Middle frontal gyrus (tissue), 1 donor: ENCODE measurements at regions not wholly inside any gene's neighbourhood (a gene's known extent, or its start where the extent isn't known, plus 50 kb on each side); places are given as distances from the start of the nearest gene placed in this dataset.

Experiments
- DNase-seq: peaks from one replicate; pipeline ENCODE4 v3.0.0-alpha.2; 2015; ENCODE audit warnings: low spot score; ENCODE audit errors: extremely low spot score

DNA sequence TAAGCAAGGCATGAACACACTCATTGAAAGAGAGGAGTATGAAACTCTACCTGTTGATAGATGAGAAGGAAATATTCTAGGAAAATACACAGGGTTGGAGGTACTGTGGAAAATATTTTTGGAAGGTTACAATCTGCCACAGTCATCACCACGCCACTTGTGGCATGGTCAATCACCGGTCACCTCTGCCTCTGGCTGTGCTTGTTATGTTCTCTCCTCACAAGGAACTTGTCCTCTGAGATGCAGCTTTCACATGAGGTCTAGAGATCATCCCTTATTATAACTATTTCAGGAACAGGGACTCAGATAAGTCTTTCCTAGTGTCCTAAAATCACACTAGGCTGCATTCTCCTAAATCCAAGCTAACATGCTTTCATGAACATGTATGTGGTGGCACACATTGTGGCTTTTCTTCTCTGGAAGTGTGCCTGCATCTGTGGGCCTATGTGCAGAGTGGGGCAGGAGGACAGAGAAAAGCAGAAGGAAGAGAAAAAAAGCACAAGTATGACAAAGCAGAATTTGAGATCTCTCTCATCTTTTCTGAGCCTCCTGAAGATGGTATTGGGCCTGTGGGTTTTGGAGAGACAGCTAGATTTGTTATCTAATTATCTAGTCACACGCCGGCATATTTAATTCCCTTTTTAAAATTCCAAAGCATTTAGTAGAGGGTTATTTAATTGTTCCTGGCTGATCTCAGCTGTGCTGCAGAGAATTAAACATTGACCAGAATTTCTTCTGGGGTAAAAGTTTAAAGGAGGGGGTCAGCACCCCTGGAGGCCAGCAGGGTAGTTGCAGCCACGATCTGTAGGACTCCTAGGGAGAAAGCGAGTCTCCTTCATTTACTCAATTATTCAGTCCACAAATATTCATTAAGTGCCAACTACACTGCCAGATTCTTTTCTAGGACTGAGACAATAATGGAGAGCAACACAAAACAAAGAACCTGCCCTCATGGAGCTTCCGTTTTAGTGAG, 294.6 kb downstream of the RDH14 start:
- DNase-seq: no peak

DNA sequence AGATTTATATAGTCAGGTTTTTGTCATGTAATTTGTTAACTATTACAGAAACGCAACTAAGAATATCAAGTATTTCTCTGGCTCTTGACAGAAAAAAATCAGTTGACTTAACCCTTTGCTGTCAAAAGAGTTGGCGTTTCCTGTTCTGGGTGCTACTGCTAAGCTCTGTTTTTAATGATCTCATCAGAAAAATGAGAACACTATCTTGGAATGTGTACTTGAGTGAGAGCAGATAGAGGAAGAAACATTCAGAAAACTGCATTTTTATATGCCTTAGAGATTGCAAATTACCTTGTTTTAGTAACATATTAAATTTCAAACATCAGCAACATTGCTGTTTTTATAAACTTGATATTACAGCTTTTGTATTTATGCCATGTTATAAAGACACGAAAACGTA, 297.9 kb downstream of the RDH14 start:
- DNase-seq: no peak

DNA sequence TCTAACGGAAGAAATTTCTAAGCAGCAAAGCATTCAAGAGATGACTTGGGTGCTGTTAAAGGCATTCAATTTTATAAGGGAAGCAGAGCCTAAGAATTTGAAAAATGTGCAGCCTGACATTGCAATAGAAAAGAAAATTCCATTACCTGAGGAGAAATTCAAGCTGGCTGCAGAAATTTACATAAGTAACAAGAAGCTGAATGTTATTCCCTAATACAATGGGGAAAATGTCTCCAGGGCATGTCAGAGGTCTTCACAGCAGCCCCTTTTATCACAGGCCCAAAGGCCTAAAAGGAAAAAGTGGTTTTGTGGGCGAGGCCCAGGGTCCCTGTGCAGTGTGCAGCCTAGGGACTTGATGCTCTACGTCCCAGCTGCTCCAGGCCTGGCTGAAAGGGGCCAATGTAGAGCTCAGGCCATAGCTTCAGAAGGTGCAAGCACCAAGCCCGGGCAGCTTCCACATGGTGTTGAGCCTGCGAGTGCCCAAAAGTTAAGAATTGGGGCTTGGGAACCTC, 306.7 kb downstream of the RDH14 start:
- no peak for DNase-seq

DNA sequence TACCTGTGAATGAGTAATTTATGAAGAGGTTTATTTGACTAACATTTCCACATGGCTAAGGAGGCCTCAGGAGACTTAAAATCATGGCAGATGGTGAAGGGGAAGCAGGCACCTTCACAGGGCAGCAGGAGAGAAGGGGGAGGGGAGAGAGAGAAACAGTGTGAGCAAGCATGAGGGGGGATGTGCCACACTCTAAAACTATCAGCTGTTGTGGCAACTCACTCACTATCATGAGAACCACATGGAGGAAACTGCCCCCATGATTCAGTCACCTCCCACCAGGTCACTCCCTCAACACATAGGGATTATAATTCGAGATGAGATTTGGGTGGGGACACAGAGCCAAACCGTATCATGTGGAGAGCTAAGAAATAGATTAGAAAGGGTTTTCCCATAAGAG, 309.0 kb downstream of the RDH14 start:
- no peak for DNase-seq

DNA sequence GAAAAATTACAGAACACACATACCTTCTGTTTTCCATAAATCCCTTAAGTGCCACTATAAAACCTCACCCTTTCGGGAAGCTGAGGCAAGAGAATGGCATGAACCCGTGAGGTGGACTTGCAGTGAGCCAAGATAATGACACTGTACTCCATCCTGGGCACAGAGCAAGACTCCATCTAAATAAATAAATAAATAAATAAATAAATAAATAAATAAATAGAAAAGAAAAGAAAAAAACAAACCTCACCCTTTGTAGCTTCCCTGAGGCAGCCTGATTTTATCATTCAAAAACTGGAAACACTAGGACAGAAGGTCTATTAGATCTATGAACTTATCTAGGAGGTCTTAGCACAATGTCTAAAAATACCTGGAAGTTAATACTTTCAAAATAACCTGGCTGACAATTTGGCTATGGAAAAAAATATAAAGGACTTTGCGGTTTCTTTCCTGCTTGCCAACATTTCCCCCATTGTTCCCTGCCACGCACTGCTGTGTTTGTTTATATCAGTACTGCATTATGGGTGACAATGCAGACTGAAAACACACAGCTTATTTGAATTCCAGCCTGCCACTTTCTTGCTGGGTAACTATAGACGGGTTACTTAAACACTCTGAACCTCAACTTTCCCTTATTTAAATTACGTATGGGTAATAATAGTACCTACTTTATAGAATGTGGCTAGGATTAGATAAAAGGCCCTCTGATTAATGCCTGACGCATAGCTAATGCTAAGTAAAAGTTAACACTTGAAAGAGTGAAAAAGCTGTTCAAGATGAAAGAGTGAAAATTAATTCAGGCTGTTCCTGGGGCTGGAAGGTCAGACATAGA, 313.0 kb downstream of the RDH14 start:
- DNase-seq: no peak

DNA sequence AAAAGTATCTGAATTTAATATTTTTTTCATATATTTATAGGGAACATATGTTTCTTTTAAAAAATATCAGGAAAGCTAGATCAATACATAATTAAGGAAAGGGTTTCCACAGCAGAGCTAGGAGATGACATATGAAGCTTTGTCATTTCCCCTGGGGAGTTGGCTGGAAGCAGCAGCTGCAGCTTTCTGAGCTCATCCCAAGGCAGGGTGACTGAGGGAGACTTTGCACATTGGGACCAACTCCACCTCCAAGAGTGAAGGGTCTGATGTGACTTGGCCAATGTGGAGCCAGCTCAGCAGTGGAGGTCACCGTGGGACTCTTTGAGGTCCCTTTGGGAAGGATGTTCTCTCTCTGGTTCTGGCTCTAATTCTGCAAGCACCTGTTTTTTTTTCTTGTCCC, 315.1 kb downstream of the RDH14 start:
- no peak for DNase-seq

DNA sequence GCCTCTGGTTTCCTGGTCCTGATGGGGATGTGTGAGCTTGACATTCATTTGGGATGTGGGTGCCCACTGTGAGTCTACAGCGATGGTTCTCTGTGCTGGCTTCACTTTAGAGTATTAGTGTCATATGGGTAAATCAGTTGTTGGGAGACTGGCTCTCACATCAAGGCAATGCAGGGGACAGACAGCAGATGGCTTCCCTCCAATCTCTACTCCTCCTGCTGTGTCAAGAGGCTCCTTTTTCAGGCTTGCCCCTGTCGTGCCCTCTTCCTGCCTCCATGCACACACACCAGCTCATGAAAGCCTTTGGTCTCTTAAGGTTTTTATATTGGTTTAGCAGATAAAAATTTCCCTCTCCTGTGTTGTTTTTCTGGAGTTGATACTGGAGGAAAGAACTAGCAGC, 315.6 kb downstream of the RDH14 start:
- no peak for DNase-seq

DNA sequence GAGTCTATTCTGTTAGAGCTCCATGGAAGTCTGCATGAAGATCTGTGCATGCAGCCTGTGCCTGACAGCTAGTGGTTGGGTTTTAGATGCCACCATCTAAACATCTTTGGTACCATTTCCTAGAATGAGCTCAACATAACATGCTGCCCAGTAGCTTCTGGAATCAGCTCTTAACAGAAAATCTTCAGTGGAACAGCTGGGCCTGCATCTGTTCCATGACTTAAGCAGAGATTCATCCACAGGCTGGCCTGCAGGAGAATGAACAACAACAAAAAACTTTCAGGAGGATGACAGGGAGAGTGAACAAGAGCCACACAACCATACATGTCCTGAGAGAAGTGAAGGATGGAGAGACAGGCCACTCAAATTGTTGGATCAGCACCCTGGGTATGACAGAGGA, 316.6 kb downstream of the RDH14 start:
- no peak for DNase-seq

DNA sequence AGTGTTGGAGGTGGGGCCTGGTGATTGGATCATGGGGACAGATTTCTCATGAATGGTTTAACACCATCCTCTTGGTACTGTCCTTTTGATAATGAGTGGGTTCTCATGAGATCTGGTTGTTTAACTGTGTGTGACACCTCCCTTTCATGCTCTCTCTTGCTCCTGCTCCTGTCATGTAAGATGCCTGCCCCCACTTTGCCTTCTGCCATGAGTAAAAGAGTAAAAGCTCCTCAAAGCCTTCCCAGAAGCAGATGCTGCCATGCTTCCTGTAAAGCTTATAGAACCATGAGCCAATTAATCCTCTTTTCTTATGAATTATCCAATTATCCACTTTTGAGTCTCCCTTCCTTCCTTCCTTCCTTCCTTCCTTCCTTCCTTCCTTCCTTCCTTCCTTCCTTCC, 317.7 kb downstream of the RDH14 start:
- DNase-seq: no peak

DNA sequence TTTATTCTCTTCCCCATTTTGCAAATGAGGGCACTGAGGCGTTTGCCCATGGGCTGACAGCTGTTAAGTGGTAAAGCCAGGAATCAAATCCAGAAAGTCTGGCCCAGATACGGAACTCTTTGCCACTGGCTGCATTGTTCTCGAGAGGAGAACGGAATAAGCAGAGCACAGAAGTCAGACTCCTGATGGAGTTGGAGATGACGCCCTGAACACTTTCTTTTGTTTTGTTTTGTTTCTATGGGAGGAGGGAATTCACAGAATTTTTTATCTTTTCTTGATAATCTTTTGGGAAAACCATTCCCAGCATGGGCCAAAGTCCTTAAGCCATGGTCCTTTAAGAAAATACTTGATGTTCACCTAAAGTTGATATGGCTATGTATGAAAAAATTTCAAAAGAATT, 322.2 kb downstream of the RDH14 start:
- no peak for DNase-seq

DNA sequence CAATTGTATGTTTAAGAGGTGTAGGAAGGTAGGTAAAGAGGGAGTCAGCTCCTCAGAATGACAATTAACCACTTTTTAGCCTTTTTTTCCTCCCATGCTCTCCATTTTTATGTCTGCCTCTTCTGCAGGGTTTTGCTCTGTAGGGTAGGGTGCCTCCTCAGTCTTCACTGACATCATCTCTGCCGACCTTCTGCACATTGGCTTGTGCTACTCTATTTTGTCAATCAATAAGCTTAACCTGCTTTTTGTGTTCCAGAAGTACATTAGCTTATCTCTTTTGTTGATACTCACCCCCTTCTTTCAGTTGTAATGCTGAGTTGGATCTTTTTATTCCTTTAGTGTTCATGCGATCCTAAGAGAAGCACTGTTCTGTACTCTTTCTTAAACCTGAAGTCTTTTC, 323.2 kb downstream of the RDH14 start:
- no peak for DNase-seq

DNA sequence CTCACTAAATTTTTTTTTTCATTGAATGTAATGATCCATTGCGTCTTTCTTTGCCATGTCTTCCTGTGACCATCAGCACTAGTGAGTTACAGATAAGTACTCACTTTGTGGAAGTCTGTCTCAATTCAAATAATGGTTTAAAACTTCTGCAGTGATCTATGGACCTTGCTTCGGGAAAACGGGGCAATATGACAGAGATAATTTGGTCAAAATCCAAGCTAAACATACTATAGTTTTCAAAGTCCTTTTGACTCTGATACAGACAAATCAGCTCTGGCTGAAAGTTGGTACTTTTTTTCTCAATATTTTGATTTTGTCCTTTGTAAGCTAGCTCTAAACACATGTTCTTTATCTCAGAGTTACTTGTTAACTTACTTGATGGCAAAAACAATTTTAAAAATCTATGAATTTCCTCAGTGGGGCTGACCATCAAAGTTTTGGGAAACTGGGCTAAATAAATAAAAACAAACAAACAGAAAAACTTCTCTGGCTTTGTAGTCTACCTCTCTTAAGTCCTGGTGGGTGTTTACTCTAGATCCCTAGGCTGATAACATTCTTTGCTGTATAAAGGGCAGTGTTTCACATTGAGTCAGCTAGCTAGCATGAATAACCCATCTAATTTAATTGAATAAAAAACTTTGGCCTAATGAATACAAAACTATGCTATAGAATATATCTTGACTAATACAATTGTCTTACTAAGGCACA, 327.6 kb downstream of the RDH14 start:
- no peak for DNase-seq

DNA sequence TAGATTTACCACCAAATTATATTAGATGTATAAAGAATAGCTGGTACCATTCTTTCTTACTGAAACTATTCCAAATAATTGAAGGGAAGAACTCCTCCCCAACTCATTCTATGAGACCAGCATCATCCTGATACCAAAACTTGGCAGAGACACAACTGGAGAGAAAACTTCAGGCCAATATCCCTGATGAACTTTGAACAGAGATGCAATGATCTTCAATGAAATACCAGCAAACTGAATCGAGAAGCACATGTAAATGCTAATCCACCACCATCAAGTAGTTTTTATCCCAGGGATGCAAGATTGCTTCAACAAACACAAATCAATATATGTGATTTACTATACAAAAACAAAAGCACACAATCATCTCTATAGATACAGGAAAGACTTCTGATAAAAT, 329.8 kb downstream of the RDH14 start:
- no peak for DNase-seq

DNA sequence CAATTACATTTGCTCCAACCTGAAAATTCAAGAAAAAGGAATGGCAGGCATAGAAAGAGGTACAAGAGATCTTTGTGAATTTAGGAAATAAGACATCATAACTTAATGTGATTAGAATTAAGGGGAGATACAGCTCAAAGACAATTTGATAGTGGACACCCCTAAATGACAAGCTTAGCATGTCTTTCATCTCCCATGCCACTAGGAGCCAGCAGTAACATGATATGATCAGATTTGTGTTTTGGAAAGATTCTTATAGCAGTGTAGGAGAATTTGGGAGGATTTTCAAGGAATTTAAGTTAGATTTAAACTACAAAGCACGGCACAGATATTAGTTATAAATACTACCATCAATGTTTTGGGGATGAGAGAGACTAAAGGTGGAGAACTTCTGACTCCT, 340.8 kb downstream of the RDH14 start:
- no peak for DNase-seq

DNA sequence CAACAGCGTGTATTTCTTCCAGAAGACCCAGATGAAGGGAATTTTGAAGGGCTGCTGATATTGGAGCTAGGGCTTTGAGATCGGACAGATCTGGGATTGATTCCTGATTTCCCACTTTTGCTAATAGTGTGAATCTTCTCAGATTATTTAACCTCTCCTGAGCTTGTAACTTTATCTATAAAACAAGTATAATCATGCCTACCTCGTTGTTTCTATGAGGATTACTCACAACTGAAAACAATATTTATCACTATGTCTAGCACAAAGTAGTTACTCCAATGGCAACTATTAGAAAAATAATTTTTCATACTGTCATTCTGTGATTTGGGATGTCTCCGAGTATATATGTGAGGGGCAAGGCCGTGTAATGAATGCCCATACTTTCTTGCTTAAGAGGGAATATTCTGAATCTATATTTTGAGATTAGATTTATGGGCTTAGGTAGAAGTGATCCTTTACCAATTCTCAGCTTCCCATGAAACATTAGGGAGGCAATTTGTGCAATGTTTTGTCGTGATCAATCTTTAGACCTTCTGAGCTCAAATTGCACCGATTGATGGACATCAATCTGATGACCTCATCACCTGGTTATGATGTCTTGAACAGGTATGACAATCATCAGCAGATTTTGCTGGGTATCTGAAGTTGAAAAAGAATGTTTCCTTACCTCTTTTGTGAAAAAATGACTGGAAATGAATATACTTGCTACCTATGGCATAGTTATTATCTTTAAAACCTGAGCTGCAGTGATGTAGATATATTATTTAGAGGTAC, 339.9 kb downstream of the KCNS3 start:
- DNase-seq: no peak

DNA sequence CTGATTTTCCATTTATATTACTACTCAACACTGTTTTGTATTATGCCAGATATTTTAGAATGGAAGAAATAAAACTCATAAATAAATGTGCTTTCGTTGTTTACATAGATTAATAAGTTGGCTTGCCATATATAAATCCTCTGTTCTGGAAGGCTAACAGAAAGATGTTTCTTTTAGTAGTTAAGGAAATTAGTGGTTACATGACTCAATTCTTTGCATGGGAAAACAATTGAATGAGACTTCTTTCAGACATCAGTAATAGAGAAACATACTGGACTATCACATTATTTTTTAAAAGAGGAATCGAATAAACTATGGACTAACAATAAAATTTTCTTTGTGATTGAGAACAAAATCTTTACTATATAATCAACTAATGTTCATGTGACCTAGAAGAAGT, 336.5 kb downstream of the KCNS3 start:
- no peak for DNase-seq

DNA sequence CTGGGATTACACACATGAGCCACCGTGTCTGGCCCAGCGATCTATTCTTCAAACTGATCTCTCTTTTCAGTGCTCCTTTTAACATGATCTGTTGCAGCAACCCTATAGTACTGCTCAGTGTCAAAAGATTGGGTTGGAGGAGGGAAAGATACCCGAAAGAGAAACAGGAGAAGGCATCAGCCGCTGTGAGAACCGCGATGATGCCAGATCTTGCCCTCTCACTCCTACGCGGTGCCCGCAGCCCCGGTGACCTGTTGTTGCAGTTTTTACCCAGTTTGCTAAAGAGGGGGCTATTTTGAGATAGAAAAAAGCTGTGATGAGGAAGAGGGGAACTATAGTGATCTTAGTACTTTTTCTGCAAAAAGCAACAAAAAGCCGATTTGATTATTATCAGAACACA, 335.5 kb downstream of the KCNS3 start:
- no peak for DNase-seq

DNA sequence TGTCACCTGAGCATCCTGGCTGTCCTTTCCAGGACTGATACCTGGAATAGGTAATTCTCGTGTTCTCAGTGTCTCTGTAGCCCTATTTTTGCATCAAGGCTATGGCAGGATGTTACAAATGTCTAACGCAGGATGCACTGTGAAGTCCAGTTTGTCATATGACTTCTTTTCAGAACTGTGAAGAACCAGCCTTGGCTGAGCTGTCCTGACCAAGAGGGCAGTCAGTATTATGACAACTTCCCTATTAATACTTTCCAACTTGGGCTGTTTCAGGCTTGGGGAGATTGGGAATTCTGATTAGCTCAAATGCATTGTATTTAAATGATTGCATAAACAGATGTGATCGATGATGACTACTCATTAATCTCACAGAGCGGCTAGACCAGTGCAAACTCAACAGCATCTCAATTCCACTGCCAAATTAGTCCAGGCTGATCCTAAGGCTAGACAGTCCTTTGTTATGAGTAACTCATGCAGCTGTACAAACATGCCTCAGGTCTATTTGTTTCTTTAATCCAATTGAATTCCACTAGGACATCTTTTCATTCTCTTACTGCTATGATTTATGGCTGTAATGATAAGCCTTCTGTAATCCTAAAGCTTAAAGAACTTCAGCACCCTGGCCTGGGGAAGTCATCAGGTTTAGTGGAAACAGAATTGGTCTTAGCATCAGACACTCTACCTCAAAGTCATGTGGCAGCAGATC, 331.6 kb downstream of the KCNS3 start:
- no peak for DNase-seq

DNA sequence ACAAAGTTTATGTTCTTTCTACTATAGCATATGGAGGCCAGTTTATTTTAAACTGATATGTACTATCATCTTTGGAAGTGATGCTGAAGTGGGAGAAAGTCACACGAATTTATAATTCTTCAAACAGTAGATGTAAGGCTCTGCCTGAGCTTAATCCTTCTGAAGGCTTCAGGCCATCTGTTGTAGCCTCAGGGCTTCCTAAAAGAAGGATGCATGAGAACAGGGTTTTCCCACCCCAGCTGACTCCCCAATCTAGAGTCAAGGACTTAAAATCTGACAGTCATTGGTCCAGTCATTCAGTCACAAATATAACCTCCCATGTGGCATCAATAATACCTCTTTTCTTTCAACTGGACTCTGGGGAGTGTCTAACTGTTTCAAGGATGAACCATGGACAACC, 330.5 kb downstream of the KCNS3 start:
- DNase-seq: no peak

DNA sequence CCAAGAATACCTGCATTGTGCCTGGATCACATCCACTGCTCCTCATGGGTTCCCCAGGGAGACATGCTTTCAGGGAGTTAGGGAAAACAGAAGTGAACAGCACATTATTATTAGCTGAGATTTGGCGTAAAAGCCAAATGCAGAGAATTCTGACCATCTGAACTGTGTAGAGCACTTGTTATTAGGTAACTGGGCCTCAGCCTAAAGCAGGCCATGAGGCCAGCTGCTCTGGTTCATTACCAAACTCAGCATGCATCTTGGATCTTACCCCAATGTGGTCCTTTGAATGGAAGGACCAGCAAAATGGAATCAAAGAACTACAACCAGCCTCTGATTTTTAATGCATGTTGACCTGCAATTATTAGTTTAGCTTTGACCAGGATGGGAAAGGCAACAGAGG, 322.3 kb downstream of the KCNS3 start:
- DNase-seq: no peak
